ENCODE measurements at regions not wholly inside any gene's neighbourhood (a gene's known extent, or its start where the extent isn't known, plus 50 kb on each side); places are given as distances from the start of the nearest gene placed in this dataset.

GRCh38 chr16:60419859-60420258, 1616.4 kb downstream of the CDH8 start:
- TF ChIP-seq EZH2 (IDR thresholded peaks at IDR 0.05; ENCODE audit: insufficient read depth, poor library complexity, severe bottlenecking) (no peak), EZH2phosphoT487 (IDR thresholded peaks at IDR 0.05; ENCODE audit: insufficient read depth, low read depth) (no peak)
